Stimulated activated CD4-positive, alpha-beta T cell treated with anti-CD3 and anti-CD28 coated beads, Interleukin-2, amount 100 ng/mL, for 48 hours (primary cell): ENCODE measurements at regions not wholly inside any gene's neighbourhood (a gene's known extent, or its start where the extent isn't known, plus 50 kb on each side); places are given as distances from the start of the nearest gene placed in this dataset.

Experiments used
- DNase-seq, 2 donors: peaks; one replicate each; pipeline ENCODE4 v3.0.0-alpha.2; 2020

GRCh38 chr15:45743426-45744235 is 108.8 kb downstream of the SQOR start:
- DNase-seq: no peak

GRCh38 chr15:45744236-45744589 is 109.4 kb downstream of the SQOR start:
- DNase-seq: no peak

GRCh38 chr15:45747426-45747825 is 112.6 kb downstream of the SQOR start:
- DNase-seq: no peak

- no peak for DNase-seq
Measured at GRCh38 chr15:45751629-45752028, 116.8 kb downstream of the SQOR start.

- no peak for DNase-seq
Measured at GRCh38 chr15:45759936-45760335, 125.1 kb downstream of the SQOR start.

- no peak for DNase-seq
Measured at GRCh38 chr15:45762726-45763125, 127.9 kb downstream of the SQOR start.

GRCh38 chr15:45763170-45763869 is 128.5 kb downstream of the SQOR start:
- DNase-seq: no peak

GRCh38 chr15:45773149-45773548 is 138.3 kb downstream of the SQOR start:
- no peak for DNase-seq

- DNase-seq: no peak
Measured at GRCh38 chr15:45776772-45777171, 141.9 kb downstream of the SQOR start.

GRCh38 chr15:45777781-45778180 is 143.0 kb downstream of the SQOR start:
- DNase-seq: no peak

GRCh38 chr15:45780352-45780751 is 145.5 kb downstream of the SQOR start:
- no peak for DNase-seq

GRCh38 chr15:45784656-45785055 is 149.8 kb downstream of the SQOR start:
- no peak for DNase-seq

- DNase-seq: no peak
Measured at GRCh38 chr15:45785897-45786296, 151.1 kb downstream of the SQOR start.

- peak in 1 of 2 donors; percentile 4 for DNase-seq
Measured at GRCh38 chr15:45790325-45790943, 155.6 kb downstream of the SQOR start.

- DNase-seq: no peak
Measured at GRCh38 chr15:45794304-45794703, 159.5 kb downstream of the SQOR start.

GRCh38 chr15:45794712-45795439 is 160.0 kb downstream of the SQOR start:
- no peak for DNase-seq

- DNase-seq: no peak
Measured at GRCh38 chr15:45795440-45796069, 160.7 kb downstream of the SQOR start.

- no peak for DNase-seq
Measured at GRCh38 chr15:45796433-45796832, 161.6 kb downstream of the SQOR start.

- no peak for DNase-seq
Measured at GRCh38 chr15:45799508-45799907, 164.7 kb downstream of the SQOR start.

GRCh38 chr15:45801543-45801942 is 166.7 kb downstream of the SQOR start:
- DNase-seq: no peak

- no peak for DNase-seq
Measured at GRCh38 chr15:45802140-45802539, 167.3 kb downstream of the SQOR start.

- no peak for DNase-seq
Measured at GRCh38 chr15:45804028-45804427, 169.2 kb downstream of the SQOR start.

GRCh38 chr15:45810201-45810600 is 175.4 kb downstream of the SQOR start:
- DNase-seq: no peak
